GM23338 (cell line): ENCODE measurements at regions not wholly inside any gene's neighbourhood (a gene's known extent, or its start where the extent isn't known, plus 50 kb on each side); places are given as distances from the start of the nearest gene placed in this dataset.

Experiments
- ATAC-seq: fragments of 200-7000 bp; cut with Tn5 transposase; 3 replicates; pipeline ENCODE4 v1.9.1; 2020
- DNase-seq: peaks from one replicate; pipeline ENCODE4 v3.0.0-alpha.2; 2015; ENCODE audit warnings: low spot score
- H2AFZ ChIP-seq: fragments of 200-600 bp; sonication (generic); 2 replicates; pipeline ENCODE4 v1.8.0; 2016; ENCODE audit warnings: antibody characterized with exemption, mild to moderate bottlenecking, moderate library complexity
- H3F3A ChIP-seq: fragments of 200-600 bp; sonication (generic); replicated peaks from 2 replicates; pipeline ENCODE4 v1.8.0; 2017; ENCODE audit warnings: antibody characterized with exemption, mixed run types, low read depth
- H3K27ac ChIP-seq: fragments of 200-600 bp; sonication (generic); 2 replicates; pipeline ENCODE4 v1.6.1; 2016; ENCODE audit warnings: low read depth
- H3K27me3 ChIP-seq: fragments of 200-600 bp; sonication (generic); 2 replicates; pipeline ENCODE4 v1.8.0; 2016; ENCODE audit warnings: mild to moderate bottlenecking, mixed run types, moderate library complexity; ENCODE audit not compliant: insufficient read depth
- H3K36me3 ChIP-seq: fragments of 200-600 bp; sonication (generic); 2 replicates; pipeline ENCODE4 v1.8.0; 2016; ENCODE audit warnings: mild to moderate bottlenecking; ENCODE audit not compliant: insufficient read depth
- H3K4me1 ChIP-seq: fragments of 200-600 bp; sonication (generic); 2 replicates; pipeline ENCODE4 v1.8.0; 2016; ENCODE audit warnings: mild to moderate bottlenecking, moderate library complexity; ENCODE audit not compliant: insufficient read depth
- H3K4me2 ChIP-seq: fragments of 200-600 bp; sonication (generic); 2 replicates; pipeline ENCODE4 v1.7.1; 2017; ENCODE audit warnings: mixed run types
- H3K4me3 ChIP-seq: fragments of 200-600 bp; sonication (generic); 2 replicates; pipeline ENCODE4 v1.6.1; 2016; ENCODE audit warnings: mixed run types
- H3K79me2 ChIP-seq: fragments of 200-600 bp; sonication (generic); replicated peaks from 2 replicates; pipeline ENCODE4 v1.8.0; 2017; ENCODE audit warnings: mild to moderate bottlenecking; ENCODE audit not compliant: insufficient read depth
- H3K9me2 ChIP-seq: fragments of 200-600 bp; sonication (generic); 2 replicates; pipeline ENCODE4 v1.8.0; 2017; ENCODE audit not compliant: insufficient read depth
- H4K20me1 ChIP-seq: fragments of 200-600 bp; sonication (generic); replicated peaks from 2 replicates; pipeline ENCODE4 v1.8.0; 2017; ENCODE audit warnings: mild to moderate bottlenecking; ENCODE audit not compliant: insufficient read depth
- H3K27ac Mint-ChIP-seq: 2 replicates; pipeline ENCODE4 v1.8.0; 2020; ENCODE audit warnings: inconsistent platforms, mild to moderate bottlenecking, moderate library complexity, mixed read lengths
- H3K27me3 Mint-ChIP-seq: 3 replicates; pipeline ENCODE4 v1.8.0; 2022; ENCODE audit warnings: low read depth, mild to moderate bottlenecking, moderate library complexity, mixed read lengths, inconsistent platforms; ENCODE audit not compliant: insufficient read depth, poor library complexity
- H3K36me3 Mint-ChIP-seq: 3 replicates; pipeline ENCODE4 v1.8.0; 2021; ENCODE audit warnings: low read depth, mild to moderate bottlenecking, inconsistent platforms, moderate library complexity, mixed read lengths
- H3K4me1 Mint-ChIP-seq: 3 replicates; pipeline ENCODE4 v1.8.0; 2020; ENCODE audit warnings: mild to moderate bottlenecking, inconsistent platforms, mixed read lengths
- H3K4me3 Mint-ChIP-seq: 3 replicates; pipeline ENCODE4 v1.8.0; 2021; ENCODE audit warnings: moderate library complexity, mild to moderate bottlenecking, inconsistent platforms, mixed read lengths
- H3K9me3 Mint-ChIP-seq: 3 replicates; pipeline ENCODE4 v1.8.0; 2020; ENCODE audit warnings: moderate library complexity, mild to moderate bottlenecking, inconsistent platforms, mixed read lengths
- CREB1 ChIP-seq: fragments of 250-450 bp; sonication (Bioruptor Pico); IDR thresholded peaks from 2 replicates; pipeline ENCODE4 v1.5.0; 2020; ENCODE audit warnings: low read depth, mild to moderate bottlenecking, moderate library complexity
- CTCF ChIP-seq, 2 experiments: fragments of 200-600 bp in 1 of 2; sonication (generic) in 1 of 2; conservative IDR thresholded peaks; 2 replicates each; pipeline versions ENCODE4 v1.5.1 to v1.6.1; 2016 to 2017; ENCODE audit warnings: antibody characterized with exemption in 2 of 2, low read depth in 2 of 2, mild to moderate bottlenecking in 2 of 2, moderate library complexity in 1 of 2
- ETS1 ChIP-seq: IDR thresholded peaks from 2 replicates; pipeline ENCODE4 v1.6.1; 2016; ENCODE audit warnings: antibody characterized with exemption
- EZH2phosphoT487 ChIP-seq: fragments of 200-600 bp; sonication (generic); IDR thresholded peaks from one replicate; pipeline ENCODE4 v1.8.1; 2018; ENCODE audit warnings: antibody characterized with exemption; ENCODE audit not compliant: unreplicated experiment
- JUNB ChIP-seq: IDR thresholded peaks from one replicate; pipeline ENCODE4 v1.6.1; 2016; ENCODE audit warnings: antibody characterized with exemption; ENCODE audit not compliant: unreplicated experiment
- NANOG ChIP-seq: IDR thresholded peaks from 2 replicates; pipeline ENCODE4 v1.6.1; 2016; ENCODE audit warnings: antibody characterized with exemption, borderline replicate concordance
- POLR2AphosphoS5 ChIP-seq: IDR thresholded peaks from 2 replicates; pipeline ENCODE4 v1.6.1; 2016; ENCODE audit warnings: antibody characterized with exemption, low read depth
- REST ChIP-seq: IDR thresholded peaks from one replicate; pipeline ENCODE4 v1.6.1; 2018; ENCODE audit warnings: antibody characterized with exemption; ENCODE audit not compliant: unreplicated experiment
- STAT1 ChIP-seq: IDR thresholded peaks from one replicate; pipeline ENCODE4 v1.6.1; 2016; ENCODE audit warnings: antibody characterized with exemption; ENCODE audit not compliant: unreplicated experiment
- ZNF114 ChIP-seq: fragments of 250-450 bp; sonication (Bioruptor Pico); IDR thresholded peaks from 2 replicates; pipeline ENCODE4 v1.5.0; 2020; ENCODE audit warnings: mild to moderate bottlenecking, moderate library complexity
- ZNF331 ChIP-seq: fragments of 250-450 bp; sonication (Bioruptor Pico); IDR thresholded peaks from 2 replicates; pipeline ENCODE4 v1.5.0; 2020; ENCODE audit warnings: low read depth, mild to moderate bottlenecking, moderate library complexity
- ZNF462 ChIP-seq: fragments of 250-450 bp; sonication (Bioruptor Pico); IDR thresholded peaks from 2 replicates; pipeline ENCODE4 v1.5.0; 2020; ENCODE audit warnings: mild to moderate bottlenecking, moderate library complexity

DNA sequence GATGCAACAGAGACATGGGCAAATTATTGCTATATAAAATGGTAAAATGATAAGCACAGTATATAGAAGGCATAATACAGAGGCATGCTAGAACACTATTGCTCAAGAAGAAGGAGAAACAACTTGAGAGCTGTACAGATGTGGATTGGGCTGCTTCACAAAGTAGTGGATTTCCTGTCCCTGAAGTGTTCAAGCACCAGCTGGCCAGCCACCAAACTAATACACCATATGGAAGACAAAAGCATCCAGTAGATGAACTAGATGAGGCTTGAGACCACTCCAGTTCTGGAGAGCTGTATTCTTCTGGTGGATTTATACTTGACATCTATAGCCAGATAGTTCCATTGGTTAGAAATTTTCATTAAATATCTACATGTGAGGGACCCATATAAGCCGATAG, 134.1 kb upstream of the GNAO1 start:
- no peak overlapping the region for H2AFZ ChIP-seq
- Mint-ChIP-seq H3K9me3 (no peaks in the 10 kb centered on the region), H3K36me3 (no peaks in the 10 kb centered on the region), H3K4me3 (no peak overlapping the region), H3K27me3 (peaks cover 2% of the 10 kb centered on the region), H3K27ac (no peak overlapping the region), H3K4me1 (no peaks in the 10 kb centered on the region)
- H3K4me2 ChIP-seq, result no peak overlapping the region
- ATAC-seq (no peak), DNase-seq (no peak)
- no peaks in the 10 kb centered on the region for H3K27me3 ChIP-seq
- no peaks in the 10 kb centered on the region for H3F3A ChIP-seq
- H3K4me3 ChIP-seq, result no peak overlapping the region
- no peak for TF ChIP-seq NANOG
- TF ChIP-seq ZNF331 (CRISPR knock-in tag), result no peak
- TF ChIP-seq REST, result no peak
- no peak for TF ChIP-seq CREB1
- no peak for TF ChIP-seq ZNF462
- no peak for TF ChIP-seq CTCF (conservative IDR thresholded peaks at IDR 0.05; ENCODE audit: low read depth in 2 of 2)
- TF ChIP-seq ETS1, result no peak
- no peak for TF ChIP-seq STAT1
- no peak for TF ChIP-seq POLR2AphosphoS5
- no peak for TF ChIP-seq EZH2phosphoT487
- no peak for TF ChIP-seq JUNB
- TF ChIP-seq ZNF114 (CRISPR knock-in tag), result no peak
- H4K20me1 ChIP-seq, result no peaks in the 10 kb centered on the region
- H3K79me2 ChIP-seq, result no peaks in the 10 kb centered on the region
- H3K9me2 ChIP-seq, result no peaks in the 10 kb centered on the region
- H3K36me3 ChIP-seq, result no peaks in the 10 kb centered on the region
- H3K4me1 ChIP-seq, result no peaks in the 10 kb centered on the region
- H3K27ac ChIP-seq, result no peak overlapping the region
